GM19463 (cell line): ENCODE measurements at regions not wholly inside any gene's neighbourhood (a gene's known extent, or its start where the extent isn't known, plus 50 kb on each side); places are given as distances from the start of the nearest gene placed in this dataset.
"Not testable (repeated sequence)": the region's sequence is repeated elsewhere in the genome, so short reads cannot be mapped to it uniquely, and the experiment has no call there.

Experiments used
- ATAC-seq: cut with Tn5 transposase; IDR thresholded peaks from one replicate; pipeline ENCODE4 v1.9.1; 2021; ENCODE audit warnings: mild to moderate bottlenecking, moderate library complexity; ENCODE audit not compliant: unreplicated experiment

DNA sequence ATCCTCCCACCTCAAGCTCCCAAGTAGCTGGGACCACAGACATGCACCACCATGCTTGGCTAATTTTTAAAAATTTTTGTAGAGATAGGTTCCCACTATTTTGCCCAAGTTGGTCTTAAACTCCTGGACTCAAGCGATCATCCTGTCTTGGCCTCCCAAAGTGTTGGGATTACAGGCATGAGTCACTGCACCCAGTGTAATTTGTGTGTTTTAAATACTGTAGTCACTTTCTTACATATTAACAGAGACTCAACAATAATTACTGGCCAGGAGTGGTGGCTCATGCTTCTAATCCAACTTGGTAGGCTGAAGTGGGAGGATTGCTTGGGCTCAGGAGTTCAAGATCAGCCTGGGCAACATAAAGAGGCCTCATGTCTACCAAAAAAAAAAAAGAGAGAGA, 293.0 kb downstream of the RDH14 start:
- no peak for ATAC-seq

- not testable (repeated sequence) for ATAC-seq
These were observed 293.8 kb downstream of the RDH14 start for GRCh38 chr2:18266699-18267098.

DNA sequence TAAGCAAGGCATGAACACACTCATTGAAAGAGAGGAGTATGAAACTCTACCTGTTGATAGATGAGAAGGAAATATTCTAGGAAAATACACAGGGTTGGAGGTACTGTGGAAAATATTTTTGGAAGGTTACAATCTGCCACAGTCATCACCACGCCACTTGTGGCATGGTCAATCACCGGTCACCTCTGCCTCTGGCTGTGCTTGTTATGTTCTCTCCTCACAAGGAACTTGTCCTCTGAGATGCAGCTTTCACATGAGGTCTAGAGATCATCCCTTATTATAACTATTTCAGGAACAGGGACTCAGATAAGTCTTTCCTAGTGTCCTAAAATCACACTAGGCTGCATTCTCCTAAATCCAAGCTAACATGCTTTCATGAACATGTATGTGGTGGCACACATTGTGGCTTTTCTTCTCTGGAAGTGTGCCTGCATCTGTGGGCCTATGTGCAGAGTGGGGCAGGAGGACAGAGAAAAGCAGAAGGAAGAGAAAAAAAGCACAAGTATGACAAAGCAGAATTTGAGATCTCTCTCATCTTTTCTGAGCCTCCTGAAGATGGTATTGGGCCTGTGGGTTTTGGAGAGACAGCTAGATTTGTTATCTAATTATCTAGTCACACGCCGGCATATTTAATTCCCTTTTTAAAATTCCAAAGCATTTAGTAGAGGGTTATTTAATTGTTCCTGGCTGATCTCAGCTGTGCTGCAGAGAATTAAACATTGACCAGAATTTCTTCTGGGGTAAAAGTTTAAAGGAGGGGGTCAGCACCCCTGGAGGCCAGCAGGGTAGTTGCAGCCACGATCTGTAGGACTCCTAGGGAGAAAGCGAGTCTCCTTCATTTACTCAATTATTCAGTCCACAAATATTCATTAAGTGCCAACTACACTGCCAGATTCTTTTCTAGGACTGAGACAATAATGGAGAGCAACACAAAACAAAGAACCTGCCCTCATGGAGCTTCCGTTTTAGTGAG, 294.6 kb downstream of the RDH14 start:
- ATAC-seq: no peak

GRCh38 chr2:18262601-18263000, 297.9 kb downstream of the RDH14 start:
- ATAC-seq: no peak

DNA sequence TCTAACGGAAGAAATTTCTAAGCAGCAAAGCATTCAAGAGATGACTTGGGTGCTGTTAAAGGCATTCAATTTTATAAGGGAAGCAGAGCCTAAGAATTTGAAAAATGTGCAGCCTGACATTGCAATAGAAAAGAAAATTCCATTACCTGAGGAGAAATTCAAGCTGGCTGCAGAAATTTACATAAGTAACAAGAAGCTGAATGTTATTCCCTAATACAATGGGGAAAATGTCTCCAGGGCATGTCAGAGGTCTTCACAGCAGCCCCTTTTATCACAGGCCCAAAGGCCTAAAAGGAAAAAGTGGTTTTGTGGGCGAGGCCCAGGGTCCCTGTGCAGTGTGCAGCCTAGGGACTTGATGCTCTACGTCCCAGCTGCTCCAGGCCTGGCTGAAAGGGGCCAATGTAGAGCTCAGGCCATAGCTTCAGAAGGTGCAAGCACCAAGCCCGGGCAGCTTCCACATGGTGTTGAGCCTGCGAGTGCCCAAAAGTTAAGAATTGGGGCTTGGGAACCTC, 306.7 kb downstream of the RDH14 start:
- ATAC-seq: no peak

DNA sequence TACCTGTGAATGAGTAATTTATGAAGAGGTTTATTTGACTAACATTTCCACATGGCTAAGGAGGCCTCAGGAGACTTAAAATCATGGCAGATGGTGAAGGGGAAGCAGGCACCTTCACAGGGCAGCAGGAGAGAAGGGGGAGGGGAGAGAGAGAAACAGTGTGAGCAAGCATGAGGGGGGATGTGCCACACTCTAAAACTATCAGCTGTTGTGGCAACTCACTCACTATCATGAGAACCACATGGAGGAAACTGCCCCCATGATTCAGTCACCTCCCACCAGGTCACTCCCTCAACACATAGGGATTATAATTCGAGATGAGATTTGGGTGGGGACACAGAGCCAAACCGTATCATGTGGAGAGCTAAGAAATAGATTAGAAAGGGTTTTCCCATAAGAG, 309.0 kb downstream of the RDH14 start:
- no peak for ATAC-seq

GRCh38 chr2:18247282-18248110, 313.0 kb downstream of the RDH14 start:
- ATAC-seq: no peak

DNA sequence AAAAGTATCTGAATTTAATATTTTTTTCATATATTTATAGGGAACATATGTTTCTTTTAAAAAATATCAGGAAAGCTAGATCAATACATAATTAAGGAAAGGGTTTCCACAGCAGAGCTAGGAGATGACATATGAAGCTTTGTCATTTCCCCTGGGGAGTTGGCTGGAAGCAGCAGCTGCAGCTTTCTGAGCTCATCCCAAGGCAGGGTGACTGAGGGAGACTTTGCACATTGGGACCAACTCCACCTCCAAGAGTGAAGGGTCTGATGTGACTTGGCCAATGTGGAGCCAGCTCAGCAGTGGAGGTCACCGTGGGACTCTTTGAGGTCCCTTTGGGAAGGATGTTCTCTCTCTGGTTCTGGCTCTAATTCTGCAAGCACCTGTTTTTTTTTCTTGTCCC, 315.1 kb downstream of the RDH14 start:
- no peak for ATAC-seq

GRCh38 chr2:18244845-18245244, 315.6 kb downstream of the RDH14 start:
- no peak for ATAC-seq

DNA sequence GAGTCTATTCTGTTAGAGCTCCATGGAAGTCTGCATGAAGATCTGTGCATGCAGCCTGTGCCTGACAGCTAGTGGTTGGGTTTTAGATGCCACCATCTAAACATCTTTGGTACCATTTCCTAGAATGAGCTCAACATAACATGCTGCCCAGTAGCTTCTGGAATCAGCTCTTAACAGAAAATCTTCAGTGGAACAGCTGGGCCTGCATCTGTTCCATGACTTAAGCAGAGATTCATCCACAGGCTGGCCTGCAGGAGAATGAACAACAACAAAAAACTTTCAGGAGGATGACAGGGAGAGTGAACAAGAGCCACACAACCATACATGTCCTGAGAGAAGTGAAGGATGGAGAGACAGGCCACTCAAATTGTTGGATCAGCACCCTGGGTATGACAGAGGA, 316.6 kb downstream of the RDH14 start:
- no peak for ATAC-seq

GRCh38 chr2:18242716-18243115, 317.7 kb downstream of the RDH14 start:
- no peak for ATAC-seq

- no peak for ATAC-seq
These were observed 322.2 kb downstream of the RDH14 start for GRCh38 chr2:18238209-18238608.

GRCh38 chr2:18237298-18237697, 323.2 kb downstream of the RDH14 start:
- no peak for ATAC-seq

- ATAC-seq: no peak
These were observed 327.6 kb downstream of the RDH14 start for GRCh38 chr2:18232731-18233438.

GRCh38 chr2:18230668-18231067, 329.8 kb downstream of the RDH14 start:
- no peak for ATAC-seq

- no peak for ATAC-seq
These were observed 340.8 kb downstream of the RDH14 start for GRCh38 chr2:18219676-18220075.

GRCh38 chr2:18218160-18218933, 339.9 kb downstream of the KCNS3 start:
- ATAC-seq: no peak

DNA sequence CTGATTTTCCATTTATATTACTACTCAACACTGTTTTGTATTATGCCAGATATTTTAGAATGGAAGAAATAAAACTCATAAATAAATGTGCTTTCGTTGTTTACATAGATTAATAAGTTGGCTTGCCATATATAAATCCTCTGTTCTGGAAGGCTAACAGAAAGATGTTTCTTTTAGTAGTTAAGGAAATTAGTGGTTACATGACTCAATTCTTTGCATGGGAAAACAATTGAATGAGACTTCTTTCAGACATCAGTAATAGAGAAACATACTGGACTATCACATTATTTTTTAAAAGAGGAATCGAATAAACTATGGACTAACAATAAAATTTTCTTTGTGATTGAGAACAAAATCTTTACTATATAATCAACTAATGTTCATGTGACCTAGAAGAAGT, 336.5 kb downstream of the KCNS3 start:
- no peak for ATAC-seq

GRCh38 chr2:18213986-18214385, 335.5 kb downstream of the KCNS3 start:
- ATAC-seq: no peak

GRCh38 chr2:18209934-18210639, 331.6 kb downstream of the KCNS3 start:
- ATAC-seq: no peak
